HG03378 (cell line): ENCODE measurements at regions not wholly inside any gene's neighbourhood (a gene's known extent, or its start where the extent isn't known, plus 50 kb on each side); places are given as distances from the start of the nearest gene placed in this dataset.

ENCODE experiments used
- ATAC-seq: cut with Tn5 transposase; IDR thresholded peaks from one replicate; pipeline ENCODE4 v1.9.1; 2021; ENCODE audit warnings: mild to moderate bottlenecking, moderate library complexity; ENCODE audit not compliant: unreplicated experiment

DNA sequence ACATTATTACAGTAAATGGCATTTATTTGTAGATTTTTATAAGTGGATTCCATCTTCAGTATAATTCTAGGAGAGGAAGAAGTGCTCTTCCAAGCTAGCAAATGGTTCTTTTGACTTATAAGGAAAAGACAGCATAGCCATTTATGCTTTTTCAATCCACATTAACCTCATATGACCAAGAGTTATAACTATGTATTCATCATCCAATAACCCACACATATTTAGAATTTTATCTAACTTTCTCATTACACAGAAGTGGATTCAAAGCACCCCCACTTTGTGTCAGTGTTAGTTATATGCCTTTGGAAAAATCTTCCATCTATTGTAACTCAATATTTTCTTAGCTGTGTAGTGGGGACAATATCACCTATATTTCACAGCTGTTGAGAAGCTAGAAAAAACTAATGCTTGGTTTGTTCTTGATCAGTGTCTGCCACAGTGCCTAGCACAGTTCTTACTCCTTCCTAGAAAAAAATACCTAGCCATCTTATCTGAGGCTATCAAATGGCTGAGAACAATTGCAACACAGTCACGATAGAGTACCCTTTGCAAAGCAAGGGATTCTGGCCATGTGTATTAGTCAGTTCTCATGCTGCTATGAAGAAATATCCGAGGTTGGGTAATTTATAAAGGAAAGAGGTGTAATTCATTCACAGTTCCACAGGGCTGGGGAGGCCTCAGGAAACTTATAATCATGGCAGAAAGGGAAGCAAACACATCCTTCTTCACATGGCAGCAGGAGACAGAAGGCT, 986.3 kb downstream of the TFAP2A start:
- no peak for ATAC-seq

DNA sequence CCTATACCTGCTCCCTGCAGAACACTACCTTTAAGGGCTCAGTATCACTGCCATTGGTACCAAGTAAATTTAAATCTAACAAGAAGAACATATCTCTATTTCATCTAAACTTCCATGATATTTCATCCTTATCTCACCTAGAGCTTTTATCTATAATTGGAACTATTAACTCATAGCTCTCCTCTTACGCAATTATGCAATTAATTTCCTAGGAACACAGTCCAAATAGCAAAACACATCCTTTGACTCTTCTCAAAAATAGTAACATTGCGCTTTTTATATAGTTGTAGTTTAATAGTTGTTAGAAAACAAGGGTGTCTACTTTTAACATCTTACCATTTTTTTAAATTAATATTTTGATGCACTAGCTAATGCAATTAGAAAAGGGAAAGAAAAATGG, 986.8 kb upstream of the SLC35B3 start:
- no peak for ATAC-seq

- ATAC-seq: no peak
These were observed 985.1 kb upstream of the SLC35B3 start for GRCh38 chr6:9420316-9421015.

DNA sequence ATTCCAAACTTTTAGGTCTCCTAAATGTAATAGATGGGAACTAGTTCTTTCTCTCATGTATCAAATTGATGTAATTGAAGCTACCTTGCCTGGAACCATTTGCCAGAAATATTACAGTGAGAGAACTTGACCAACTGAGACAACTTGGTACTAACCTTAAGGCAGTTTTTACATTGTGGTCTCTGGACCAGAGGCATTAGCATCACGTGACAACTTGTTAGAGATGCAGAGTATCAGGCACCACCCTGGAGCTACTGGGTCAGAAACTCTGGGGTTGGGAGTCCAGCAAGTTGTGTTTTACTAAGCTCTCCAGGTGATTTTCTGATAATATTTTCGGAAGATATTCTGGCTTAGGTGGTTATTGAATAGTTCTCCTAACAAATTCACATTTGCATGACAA, 982.1 kb upstream of the SLC35B3 start:
- no peak for ATAC-seq

GRCh38 chr6:9412951-9413559, 977.7 kb upstream of the SLC35B3 start:
- ATAC-seq: no peak

GRCh38 chr6:9409126-9409525, 973.8 kb upstream of the SLC35B3 start:
- no peak for ATAC-seq

GRCh38 chr6:9408402-9409117, 973.2 kb upstream of the SLC35B3 start:
- no peak for ATAC-seq

DNA sequence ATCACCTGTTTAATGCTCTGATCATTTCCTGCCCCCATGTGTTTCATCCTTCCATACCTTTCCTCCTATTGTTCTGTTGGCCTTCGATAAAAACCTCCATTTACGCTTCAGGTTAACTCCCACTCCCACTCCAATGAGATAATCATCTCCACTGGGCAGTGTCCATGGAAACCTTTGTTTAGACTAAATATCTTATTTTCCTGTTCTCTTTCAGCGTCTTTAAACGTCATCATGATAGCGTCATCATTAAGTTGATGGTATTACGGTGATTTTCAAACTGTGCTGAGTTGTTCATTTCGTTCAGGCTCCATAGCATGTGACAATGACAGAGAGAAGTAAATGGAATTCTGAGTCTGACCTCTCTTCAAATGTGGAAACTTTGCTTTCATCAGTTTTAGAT, 970.5 kb upstream of the SLC35B3 start:
- ATAC-seq: no peak

GRCh38 chr6:9405369-9405768, 970.0 kb upstream of the SLC35B3 start:
- no peak for ATAC-seq

DNA sequence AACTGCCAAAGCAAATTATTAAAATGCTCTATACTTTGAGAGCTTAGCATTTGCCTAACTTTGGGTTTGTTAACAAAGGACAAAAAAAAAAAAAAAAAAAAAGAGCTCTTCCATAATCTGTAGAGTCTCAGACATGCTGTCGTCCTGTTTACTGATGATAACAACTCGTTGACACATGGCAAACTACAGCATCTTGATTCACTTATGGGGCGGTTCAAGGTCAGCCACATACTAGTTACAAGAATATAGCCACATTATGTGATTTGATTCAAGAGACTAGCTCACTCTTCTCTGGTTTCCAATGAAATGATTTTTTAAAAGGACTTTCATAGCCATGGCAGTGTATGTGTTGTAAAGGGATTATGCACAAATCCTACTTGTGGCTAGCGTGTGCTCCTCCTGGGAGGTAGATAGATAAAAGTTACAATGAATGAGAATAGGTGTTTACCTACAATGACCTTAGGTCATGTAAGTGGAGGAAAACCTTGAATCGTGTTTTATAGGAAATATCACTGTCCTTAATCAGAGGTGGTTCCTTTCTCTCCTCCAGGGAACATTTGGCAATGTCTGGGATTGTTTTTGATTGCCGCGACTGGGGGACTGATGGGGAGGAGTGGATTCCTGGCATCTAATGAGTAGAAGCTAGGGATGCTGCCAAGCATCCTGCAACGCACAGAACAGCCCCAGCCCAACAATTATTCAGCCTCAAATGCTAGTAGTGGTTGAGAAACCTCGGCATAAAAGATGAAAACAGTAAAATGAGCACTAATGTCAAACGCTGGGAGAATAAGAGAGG, 969.2 kb upstream of the SLC35B3 start:
- ATAC-seq: no peak

DNA sequence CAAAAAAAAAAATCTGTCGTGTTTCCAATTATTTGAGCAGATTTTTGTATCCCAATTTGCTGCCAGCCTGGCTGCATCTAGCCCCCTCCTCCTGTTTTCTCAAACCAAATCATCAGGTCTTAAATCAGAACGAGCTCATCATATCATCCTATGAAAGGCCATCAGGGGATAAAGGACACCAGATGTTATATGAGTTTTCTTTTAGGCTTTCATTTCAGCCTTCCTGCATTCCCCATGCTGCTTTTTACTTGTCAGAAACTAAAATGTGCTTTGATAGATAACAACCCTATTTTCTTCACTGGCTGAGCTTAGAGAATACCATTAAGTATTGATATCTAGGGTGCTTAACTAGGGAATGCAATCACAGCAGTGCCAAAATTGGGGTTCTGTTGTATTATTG, 968.4 kb upstream of the SLC35B3 start:
- no peak for ATAC-seq

DNA sequence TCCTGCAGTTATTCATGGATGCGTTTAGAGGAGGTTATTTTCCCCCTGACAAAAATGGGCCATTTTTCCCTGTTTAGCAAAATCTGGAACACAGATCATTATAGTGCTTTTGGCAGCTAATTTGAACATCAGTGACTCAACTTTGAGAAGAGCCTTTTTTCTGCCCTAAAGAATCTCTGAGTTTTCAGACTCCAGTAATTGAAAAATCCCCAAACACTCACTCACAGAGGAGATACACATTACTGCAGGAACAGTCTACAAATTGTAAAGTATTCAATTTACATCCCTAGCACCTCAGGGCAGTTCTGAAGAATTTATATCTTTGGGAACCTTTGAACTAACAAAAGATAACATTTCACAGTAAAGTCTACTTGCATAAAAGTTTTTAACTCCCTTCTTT, 966.6 kb upstream of the SLC35B3 start:
- no peak for ATAC-seq

- no peak for ATAC-seq
These were observed 964.6 kb upstream of the SLC35B3 start for GRCh38 chr6:9399916-9400315.

DNA sequence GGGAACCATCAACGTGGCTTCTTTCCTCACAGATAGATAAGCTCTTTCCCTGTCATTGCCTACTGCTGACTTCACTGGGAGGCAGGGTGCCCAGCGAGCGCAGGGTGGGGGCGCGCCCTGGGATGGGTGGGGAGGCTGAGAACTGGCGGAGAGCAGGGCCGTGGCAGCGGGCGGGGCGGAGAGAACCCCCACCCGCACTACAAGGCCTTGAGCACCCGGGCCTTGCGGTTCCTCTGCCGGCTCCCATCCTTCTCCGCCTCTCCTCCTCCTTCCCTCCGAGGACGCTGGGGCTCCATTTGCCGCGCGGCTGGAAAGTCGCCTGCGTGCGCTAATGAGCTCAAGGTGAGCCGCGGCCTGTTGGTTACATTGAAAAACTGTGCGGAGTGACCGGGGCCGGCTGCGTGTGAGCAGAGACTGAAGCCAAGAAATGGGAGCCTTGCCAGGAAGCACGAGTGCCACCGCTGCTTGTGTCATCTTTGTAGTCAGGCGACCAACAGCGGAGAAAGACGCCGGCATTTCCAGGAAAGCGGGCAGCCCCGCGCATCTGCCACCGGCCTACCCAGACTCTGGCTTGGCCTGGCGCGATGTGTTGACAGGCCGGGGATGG, 963.5 kb upstream of the SLC35B3 start:
- no peak for ATAC-seq

- no peak for ATAC-seq
These were observed 962.9 kb upstream of the SLC35B3 start for GRCh38 chr6:9398071-9398766.

DNA sequence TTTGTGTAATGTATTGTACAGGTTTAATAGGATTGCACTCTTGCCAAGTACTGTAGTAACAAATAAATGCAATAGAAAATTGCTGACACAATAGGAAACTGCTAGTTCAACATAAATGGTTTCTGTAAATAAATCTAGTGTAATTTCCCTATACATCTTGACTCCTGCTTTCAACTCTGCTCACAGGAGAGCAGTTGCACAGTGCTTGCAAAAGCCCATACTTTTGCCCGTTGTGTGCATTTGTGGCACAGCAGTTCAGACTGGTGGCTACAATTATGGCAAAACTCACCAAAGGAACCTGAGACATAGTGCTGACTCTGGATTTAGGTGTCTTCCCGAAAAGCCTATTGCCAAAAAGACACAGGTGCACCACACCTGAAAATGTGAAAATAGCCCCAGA, 953.3 kb upstream of the SLC35B3 start:
- no peak for ATAC-seq

GRCh38 chr6:9380568-9380967, 945.2 kb upstream of the SLC35B3 start:
- no peak for ATAC-seq

GRCh38 chr6:9373308-9373707, 938.0 kb upstream of the SLC35B3 start:
- ATAC-seq: no peak

DNA sequence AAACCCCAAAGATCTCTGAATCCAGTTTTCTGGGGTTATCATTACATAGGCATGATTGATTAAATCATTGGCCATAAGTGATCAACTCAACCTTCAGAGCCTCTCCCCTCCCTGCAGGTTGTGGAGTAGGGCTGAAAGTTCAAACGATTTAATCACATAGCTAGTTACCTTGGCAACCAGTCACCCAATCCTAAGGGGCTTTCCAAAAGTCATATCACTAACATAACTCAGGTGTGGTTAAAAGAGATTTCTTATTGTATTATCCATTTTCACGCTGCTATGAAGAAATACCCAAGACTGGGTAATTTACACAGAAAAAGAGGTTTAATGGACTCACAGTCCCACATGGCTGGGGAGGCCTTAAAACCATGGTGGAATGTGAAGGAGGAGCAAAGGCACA, 935.1 kb upstream of the SLC35B3 start:
- no peak for ATAC-seq

GRCh38 chr6:9365378-9365777, 930.0 kb upstream of the SLC35B3 start:
- ATAC-seq: no peak
